Activated T-cell treated with anti-CD3 and anti-CD28 coated beads, Interleukin-2, amount 50 U/mL, for 72 hours (primary cell): ENCODE measurements at regions not wholly inside any gene's neighbourhood (a gene's known extent, or its start where the extent isn't known, plus 50 kb on each side); places are given as distances from the start of the nearest gene placed in this dataset.
"Not testable (repeated sequence)": the region's sequence is repeated elsewhere in the genome, so short reads cannot be mapped to it uniquely, and the experiment has no call there.

Source experiments
- ATAC-seq, 2 donors: fragments of 150-1000 bp; cut with Tn5 transposase; replicated peaks in 1 of 2; 2 replicates each; pipeline ENCODE4 v1.10.0; 2021; ENCODE audit warnings: moderate library complexity in 2 of 2, mild to moderate bottlenecking in 1 of 2
- DNase-seq, 2 donors: peaks; one replicate each; pipeline ENCODE4 v3.0.0; 2021 to 2022; ENCODE audit warnings: mixed read lengths in 1 of 2
- H3K27ac Mint-ChIP-seq: one replicate; pipeline ENCODE4 v1.8.0; 2022; ENCODE audit warnings: mild to moderate bottlenecking, moderate library complexity, mixed read lengths
- H3K27me3 Mint-ChIP-seq: one replicate; pipeline ENCODE4 v1.8.0; 2022; ENCODE audit warnings: low read depth, mixed read lengths
- H3K36me3 Mint-ChIP-seq, 2 donors: one replicate each; pipeline ENCODE4 v1.8.0; 2022; ENCODE audit warnings: mixed read lengths in 2 of 2, mild to moderate bottlenecking in 1 of 2; ENCODE audit not compliant: insufficient read depth in 2 of 2
- H3K4me1 Mint-ChIP-seq: one replicate; pipeline ENCODE4 v1.8.0; 2022; ENCODE audit warnings: low read depth, mixed read lengths
- H3K4me3 Mint-ChIP-seq, 2 donors: one replicate each; pipeline ENCODE4 v1.8.0; 2022; ENCODE audit warnings: mild to moderate bottlenecking in 2 of 2, mixed read lengths in 2 of 2, moderate library complexity in 2 of 2
- H3K9me3 Mint-ChIP-seq, 2 donors: one replicate each; pipeline ENCODE4 v1.8.0; 2022; ENCODE audit warnings: mixed read lengths in 2 of 2

DNA sequence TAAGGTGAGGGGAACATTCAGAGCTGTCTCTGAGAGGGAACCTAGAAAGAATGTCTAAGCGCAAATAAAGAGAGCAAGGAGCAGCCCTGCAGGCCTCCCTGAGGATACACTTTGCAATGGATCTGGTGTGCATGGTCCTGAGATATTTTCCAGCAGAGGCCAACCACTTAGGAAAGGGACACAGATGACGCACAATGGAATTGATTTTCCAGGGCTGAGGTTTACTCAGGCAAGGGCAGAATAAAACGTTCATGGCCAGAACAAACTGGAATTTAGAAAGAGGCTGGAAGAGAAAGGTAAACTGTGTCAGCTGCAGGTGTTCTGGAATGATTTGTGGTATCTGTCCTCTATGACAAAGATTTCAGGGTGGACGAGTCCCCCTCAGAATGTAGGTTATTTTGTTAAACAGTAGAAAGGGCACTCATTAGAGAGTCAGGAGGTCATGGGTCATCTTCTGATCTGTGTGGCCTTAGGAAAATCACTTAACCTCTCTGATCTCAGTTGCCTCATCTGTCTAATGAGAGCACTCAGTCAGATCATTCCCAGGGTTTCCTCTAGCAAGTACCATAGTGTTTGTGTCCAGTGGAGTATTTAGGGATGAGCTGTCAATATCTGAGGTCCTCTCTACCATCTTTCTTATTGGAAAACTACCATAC is 61.8 kb upstream of the PGBD5 start:
- Mint-ChIP-seq H3K27ac (no peak overlapping the region), H3K4me1 (no peaks in the 10 kb centered on the region), H3K27me3 (peaks cover 42% of the 10 kb centered on the region), H3K9me3 (no peaks in the 10 kb centered on the region), H3K36me3 (no peaks in the 10 kb centered on the region), H3K4me3 (no peak overlapping the region)
- DNase-seq (no peak), ATAC-seq (no peak)

DNA sequence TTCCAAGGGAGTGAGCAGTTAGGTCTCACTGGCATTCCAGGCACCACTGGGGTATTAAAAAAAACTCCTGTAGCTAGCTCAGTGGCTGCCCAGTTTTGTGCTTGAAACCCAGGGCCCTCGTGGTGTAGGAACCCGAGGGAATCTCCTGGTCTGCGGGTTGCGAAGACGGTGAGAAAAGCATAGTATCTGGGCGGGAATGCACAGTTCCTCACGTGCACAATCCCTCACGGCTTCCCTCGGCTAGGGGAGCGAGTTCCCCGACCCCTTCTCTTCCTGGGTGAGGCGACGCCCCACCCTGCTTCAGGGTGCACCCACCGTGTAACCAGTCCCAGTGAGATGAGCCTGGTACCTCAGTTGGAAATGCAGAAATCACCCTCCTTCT is 50.5 kb upstream of the PGBD5 start:
- Mint-ChIP-seq H3K27me3 (peaks cover 76% of the 10 kb centered on the region), H3K9me3 (peaks cover 2 to 3% of the 10 kb centered on the region in 2 donors), H3K36me3 (peaks cover 0 to 3% of the 10 kb centered on the region in 2 donors), H3K4me1 (no peaks in the 10 kb centered on the region), H3K4me3 (no peak overlapping the region), H3K27ac (no peak overlapping the region)
- DNase-seq = no peak
- no peak for ATAC-seq

DNA sequence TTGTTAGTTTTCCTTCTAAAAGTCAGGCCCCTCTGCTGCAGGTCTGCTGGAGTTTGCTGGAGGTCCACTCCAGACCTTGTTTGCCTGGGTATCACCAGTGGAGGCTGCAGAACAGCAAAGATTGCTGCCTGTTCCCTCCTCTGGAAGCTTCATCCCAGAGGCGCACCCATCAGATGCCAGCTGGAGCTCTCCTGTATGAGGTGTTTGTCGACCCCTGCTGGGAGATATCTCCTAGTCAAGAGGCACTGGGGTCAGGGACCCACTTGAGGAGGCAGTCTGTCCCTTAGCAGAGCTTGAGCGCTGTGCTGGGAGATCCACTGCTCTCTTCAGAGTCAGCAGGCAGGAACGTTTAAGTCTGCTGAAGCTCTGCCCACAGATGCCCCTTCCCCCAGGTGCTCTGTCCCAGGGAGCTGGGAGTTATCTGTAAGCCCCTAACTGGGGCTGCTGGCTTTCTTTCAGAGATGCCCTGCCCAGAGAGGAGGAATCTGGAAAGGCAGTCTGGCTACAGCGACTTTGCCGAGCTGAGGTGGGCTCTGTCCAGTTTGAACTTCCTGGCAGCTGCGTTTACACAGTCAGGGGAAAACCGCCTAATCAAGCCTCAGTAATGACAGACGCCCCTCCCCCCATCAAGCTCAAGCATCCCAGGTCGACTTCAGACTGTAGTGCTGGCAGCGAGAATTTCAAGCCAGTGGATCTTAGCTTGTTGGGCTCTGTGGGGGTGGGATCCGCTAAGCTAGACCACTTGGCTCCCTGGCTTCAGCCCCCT is 49.9 kb upstream of the PGBD5 start:
- not testable (repeated sequence) for DNase-seq, H3K9me3 Mint-ChIP-seq, ATAC-seq, H3K36me3 Mint-ChIP-seq, H3K4me3 Mint-ChIP-seq, H3K27ac Mint-ChIP-seq, H3K4me1 Mint-ChIP-seq
- H3K27me3 Mint-ChIP-seq = peaks cover 74% of the 10 kb centered on the region
